ENCODE measurements at regions not wholly inside any gene's neighbourhood (a gene's known extent, or its start where the extent isn't known, plus 50 kb on each side); places are given as distances from the start of the nearest gene placed in this dataset.

DNA sequence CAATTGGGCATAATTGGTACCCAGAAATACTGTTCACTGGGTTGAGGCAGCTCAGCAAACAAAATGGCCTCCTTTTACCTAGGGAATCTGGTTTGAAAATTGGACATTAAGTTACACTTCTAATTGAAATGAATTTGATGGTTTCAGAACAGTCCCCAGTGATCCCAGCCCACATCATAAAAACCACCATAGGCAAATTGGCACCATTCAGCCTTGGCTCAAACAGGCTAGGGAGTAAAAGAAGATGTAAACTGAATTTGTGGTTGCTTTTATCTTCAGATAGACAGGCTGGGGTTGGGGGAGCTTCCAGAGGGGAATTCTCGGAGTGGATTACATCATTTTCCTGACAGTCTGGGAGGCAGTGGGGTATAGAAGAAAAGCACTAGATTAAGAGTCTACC, 576.5 kb downstream of the MID1IP1 start:
- in situ Hi-C loops (cut with MboI; ENCODE audit: low sequenced_read_pairs): no loop called here

- in situ Hi-C loops (cut with MboI; ENCODE audit: low sequenced_read_pairs): no loop called here
These were observed 580.2 kb downstream of the MID1IP1 start for GRCh38 chrX:39381422-39381821.

DNA sequence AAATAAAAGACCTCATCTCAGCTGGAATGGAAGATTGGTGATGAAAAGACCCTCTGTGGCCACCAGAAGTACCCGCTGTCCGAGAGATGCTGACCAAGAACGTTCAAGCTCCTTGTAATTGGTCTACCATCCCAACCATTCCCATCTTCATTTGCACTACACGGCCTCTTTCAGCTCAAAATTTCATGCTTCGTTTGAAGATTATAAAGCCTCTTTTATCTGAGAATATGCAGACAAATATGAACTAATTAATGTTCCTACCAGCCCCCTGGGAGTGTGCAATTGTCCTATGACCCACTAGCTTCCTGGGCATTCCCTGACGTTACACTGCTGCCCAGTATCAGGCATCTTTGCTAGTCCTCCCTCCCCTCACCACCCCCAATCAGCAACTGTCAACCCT, 583.7 kb downstream of the MID1IP1 start:
- in situ Hi-C loops (cut with MboI; ENCODE audit: low sequenced_read_pairs): no loop called here

DNA sequence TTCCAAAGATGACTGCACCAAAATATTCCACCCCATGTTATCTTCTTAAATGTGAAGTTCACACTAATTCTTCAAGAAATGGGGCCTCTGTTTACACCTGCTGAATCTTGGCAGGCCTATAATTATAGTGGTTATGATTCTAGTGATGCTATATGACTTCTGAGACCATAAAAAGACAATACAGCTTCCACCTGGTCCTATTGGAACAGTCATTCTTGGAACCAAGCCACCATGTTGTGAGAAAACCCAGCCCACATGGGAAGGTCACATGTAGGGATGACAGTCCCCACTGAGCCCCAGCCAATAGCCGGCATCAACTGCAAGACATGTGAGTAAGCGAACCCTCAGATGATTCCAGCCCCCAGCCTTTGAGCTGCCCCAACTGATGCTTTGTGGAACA, 587.5 kb downstream of the MID1IP1 start:
- in situ Hi-C loops (cut with MboI; ENCODE audit: low sequenced_read_pairs): no loop called here

DNA sequence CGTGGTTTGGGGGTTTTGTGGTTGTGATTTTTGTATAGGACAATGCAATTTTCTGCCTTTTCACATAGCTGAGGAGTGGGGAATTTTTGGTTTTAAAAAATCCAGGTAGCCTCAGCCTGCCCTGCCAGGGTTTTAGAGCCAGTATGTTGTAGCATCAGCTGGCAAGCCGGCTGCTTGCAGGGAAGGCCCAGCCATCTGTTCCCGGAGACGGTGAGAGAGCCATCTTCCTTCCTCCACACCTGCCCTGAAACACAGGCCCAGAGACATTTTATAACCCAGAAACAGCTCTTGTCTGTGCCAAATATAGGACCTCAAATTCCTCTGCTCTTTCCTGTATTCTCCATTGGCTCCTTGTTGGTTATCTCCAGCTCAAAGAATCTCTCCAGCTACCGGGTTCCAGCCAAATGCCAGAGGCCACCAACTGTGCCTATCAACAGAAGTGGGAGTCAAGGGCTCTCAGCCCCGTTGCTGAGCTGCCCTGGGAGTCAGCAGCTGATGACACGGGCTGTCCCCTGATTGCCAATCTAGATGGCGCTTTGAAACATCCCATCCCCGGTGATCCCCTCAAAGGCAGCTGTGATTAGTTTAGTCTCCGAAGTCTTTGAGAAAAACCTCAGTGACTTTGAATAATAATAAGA, 595.2 kb downstream of the MID1IP1 start:
- in situ Hi-C loops (cut with MboI; ENCODE audit: low sequenced_read_pairs): no loop called here

GRCh38 chrX:39397561-39398199, 596.4 kb downstream of the MID1IP1 start:
- in situ Hi-C loops (cut with MboI; ENCODE audit: low sequenced_read_pairs): no loop called here

- in situ Hi-C loops (cut with MboI; ENCODE audit: low sequenced_read_pairs): no loop called here
These were observed 597.1 kb downstream of the MID1IP1 start for GRCh38 chrX:39398215-39398962.

DNA sequence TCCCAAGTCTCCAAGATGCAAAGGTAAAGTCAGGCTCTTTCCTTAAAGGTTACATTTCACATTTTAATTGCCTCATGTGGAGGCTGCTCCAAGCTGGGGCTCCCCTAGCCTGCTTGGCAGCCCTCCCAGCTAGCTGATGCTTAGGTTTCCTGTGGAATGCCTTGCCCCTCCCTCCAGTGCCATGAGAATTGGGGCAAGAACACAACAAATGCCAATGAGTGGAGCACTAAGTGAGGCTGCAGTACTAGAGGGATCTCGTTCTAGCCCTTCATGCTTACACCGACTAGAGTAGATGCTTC, 597.7 kb downstream of the MID1IP1 start:
- in situ Hi-C loops (cut with MboI; ENCODE audit: low sequenced_read_pairs): no loop called here

DNA sequence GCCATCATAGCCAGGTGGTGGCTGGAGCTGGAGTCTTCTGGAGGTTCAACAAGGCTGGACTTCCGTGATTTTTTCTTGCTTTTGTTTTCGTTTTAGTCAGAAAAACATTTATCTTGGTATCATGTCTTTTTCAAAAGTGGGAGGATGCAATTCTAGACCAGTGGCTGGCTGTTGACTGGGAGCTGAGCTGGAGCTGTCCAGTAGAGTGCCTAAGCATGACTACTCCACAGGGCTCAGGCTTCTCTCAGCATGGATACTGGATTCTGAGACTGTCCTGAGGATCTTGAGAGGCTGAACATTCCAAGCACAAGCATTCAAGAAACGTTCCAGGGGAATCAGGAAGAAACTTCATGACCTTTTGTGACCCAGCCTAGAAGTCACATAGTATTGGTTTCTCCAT, 598.1 kb downstream of the MID1IP1 start:
- in situ Hi-C loops (cut with MboI; ENCODE audit: low sequenced_read_pairs): no loop called here

DNA sequence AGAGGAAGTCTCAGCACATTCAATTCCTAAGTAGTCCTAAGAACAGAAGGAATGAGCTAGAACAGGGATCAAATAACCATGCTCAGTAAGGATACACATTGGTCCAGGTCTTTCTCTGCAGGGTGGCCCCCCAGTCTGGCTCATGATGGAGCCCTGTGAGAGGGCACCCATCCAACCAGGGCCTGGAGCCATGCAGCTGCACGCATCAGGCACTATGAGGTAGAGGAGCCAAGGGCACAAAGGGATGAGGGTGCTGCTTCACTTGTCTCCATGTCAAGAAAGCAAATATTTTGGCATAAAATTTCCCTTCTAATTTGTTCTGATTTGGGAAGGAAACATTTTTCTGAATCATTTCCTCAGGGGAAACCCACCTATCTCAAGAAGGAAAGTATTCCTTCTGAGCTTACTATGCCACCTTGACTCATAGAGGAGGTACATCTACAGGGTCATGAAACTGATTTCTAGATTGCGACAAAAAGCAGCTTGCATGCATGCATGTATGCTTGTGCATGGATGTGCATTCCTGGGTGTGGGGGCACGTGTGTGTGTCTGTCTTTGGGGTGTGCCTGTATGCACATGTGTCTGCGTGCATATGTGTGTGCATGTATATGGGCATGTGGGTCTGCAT, 600.3 kb downstream of the MID1IP1 start:
- in situ Hi-C loops (cut with MboI; ENCODE audit: low sequenced_read_pairs): no loop called here

DNA sequence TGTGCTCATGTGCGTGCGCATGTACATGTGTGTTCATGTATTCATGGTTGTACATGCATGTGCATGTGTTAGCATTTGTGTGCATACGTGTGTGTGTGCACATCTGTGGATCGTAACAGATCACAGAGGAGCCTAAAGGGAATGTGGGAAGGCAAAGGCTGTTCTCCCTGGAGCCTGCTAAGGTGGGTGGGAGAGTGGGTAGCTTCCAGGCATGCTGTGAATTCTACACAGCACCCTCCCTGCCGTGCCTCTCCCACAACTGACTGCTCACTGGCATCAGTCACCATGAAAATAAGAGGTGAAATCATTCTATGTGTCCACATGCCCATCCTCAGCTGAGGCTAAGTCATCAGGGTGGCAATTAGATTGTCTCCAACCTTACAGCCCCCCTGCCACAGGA, 600.9 kb downstream of the MID1IP1 start:
- in situ Hi-C loops (cut with MboI; ENCODE audit: low sequenced_read_pairs): no loop called here

- in situ Hi-C loops (cut with MboI; ENCODE audit: low sequenced_read_pairs): no loop called here
These were observed 605.5 kb downstream of the MID1IP1 start for GRCh38 chrX:39406799-39407198.

- in situ Hi-C loops (cut with MboI; ENCODE audit: low sequenced_read_pairs): no loop called here
These were observed 608.1 kb downstream of the MID1IP1 start for GRCh38 chrX:39409246-39409917.

- in situ Hi-C loops (cut with MboI; ENCODE audit: low sequenced_read_pairs): no loop called here
These were observed 613.1 kb downstream of the MID1IP1 start for GRCh38 chrX:39414290-39414854.

DNA sequence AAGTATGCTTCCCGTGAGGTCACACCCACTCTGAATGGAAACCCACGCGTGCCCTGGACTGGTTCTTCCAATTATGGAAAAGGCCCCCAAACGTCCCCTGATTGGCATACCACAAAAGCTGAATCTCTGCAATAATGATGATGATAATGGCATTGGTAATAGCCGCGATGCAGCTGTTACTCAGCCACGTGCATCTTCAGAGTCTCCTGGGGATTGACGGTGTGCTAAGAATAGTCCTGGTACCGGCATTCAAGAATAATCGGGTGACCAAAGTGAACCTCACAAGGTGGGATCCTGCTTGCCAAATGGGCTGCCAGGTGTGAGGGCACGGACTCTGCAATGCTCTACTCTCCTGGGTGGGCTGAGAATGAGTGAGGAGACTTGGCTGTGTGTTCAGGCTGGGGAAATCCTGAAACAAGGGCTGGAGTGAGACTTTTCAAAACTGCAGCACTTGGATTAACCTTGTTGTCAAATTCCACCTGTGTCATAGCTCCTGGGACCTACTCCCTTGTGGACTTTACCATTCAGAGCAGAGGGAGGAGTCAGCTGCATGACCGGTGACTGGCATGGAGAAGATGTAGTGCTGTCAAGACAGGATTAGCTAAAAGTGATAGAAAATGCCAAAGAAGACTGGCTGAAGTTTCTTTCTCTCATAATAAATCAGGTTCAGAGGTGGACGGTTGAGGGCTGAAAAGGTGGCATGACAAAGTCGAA, 615.4 kb downstream of the MID1IP1 start:
- in situ Hi-C loops (cut with MboI; ENCODE audit: low sequenced_read_pairs): no loop called here

- in situ Hi-C loops (cut with MboI; ENCODE audit: low sequenced_read_pairs): no loop called here
These were observed 617.0 kb downstream of the MID1IP1 start for GRCh38 chrX:39418254-39418704.

DNA sequence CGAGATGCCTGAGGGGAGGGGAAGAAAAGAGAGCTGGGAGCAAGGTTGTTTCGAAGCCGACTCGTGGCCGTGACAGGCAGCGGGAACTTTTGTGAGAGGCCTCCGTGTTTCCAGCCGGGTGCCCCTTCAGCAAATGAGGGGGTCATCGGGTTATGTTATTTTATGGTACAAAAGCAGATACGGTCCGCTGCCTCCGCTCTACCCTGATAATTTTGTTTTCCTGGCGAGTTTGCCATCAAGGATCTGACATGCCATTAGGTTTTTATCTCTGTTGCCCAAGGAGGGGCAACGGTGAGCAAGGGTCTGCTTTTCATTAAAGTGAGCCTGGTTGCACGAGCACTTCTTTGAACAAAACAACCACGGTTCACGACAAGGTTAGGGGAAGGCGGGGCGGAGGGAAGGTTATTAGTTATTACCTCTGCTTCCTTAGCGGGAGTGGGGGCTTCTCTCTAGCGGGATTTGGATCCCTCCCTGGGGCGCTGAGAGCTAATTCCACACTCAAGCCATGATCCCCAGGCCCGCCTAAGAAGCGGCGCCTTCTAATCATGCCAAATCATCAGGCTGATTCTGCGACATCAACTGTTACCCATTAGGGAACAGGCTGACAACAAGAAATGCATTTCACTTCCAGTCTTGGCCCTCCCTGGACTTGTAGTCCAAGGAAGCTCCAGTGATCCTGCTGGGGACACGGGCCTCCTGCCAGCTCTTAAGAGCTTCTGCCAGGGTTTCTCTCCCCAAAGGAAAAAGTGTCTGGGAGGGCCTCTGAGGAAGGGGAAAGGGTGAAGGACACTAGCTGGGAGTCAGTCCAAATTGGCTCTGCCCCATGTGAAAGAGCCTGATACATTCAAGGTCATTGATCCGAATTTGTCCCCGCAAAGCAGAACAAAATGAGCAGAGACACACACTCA, 617.7 kb downstream of the MID1IP1 start:
- in situ Hi-C loops (cut with MboI; ENCODE audit: low sequenced_read_pairs): no loop called here

DNA sequence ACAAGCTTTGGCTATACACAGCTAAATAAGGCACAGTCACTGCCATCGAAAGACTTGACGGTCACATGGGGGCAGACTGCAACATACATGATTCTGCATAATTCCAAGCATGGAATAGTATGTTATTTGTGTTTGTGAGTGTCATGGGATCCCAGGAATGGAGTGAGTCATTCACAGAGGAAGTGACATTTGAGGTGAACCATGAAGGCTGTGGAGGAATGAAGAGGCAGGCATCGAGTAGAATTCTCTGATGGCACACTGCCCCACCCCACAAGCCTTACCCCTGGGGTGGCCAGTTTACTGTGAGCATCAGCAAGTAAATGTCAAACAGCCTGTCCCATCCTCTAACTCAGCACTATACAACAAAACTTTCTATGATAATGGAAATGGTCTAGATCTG, 619.7 kb downstream of the MID1IP1 start:
- in situ Hi-C loops (cut with MboI; ENCODE audit: low sequenced_read_pairs): no loop called here

- in situ Hi-C loops (cut with MboI; ENCODE audit: low sequenced_read_pairs): no loop called here
These were observed 624.0 kb downstream of the MID1IP1 start for GRCh38 chrX:39425124-39425806.
